VCaP (cell line): ENCODE measurements at regions not wholly inside any gene's neighbourhood (a gene's known extent, or its start where the extent isn't known, plus 50 kb on each side); places are given as distances from the start of the nearest gene placed in this dataset.

Experiments
- H3K27ac ChIP-seq: fragments of 450-650 bp; 2 replicates; pipeline ENCODE4 v1.5.1; 2017
- CTCF ChIP-seq: fragments of 450-650 bp; conservative IDR thresholded peaks from 2 replicates; pipeline ENCODE4 v1.5.1; 2017; ENCODE audit warnings: mild to moderate bottlenecking, moderate library complexity

DNA sequence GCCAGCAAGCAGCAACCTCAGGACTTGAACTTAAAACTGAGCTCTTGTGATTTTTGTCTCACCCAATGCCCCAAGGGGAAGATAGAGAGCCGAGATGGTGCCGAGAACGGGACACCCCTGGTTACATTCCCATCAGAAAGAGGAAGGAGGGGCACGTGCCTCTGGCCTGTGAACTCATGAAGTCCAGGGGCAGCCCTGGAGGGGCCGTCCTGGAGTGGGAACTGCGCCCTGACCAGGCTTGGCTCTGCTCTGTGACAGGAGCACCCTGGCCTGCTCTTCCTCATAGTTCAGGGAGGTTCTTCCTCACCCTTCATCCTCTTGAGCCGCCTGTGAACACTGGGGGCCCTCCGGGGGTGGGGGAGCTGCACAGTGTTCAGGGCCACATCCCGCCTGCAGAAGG lies 130.3 kb upstream of the FOXF1 start:
- no peak for TF ChIP-seq CTCF
- no peak overlapping the region for H3K27ac ChIP-seq

DNA sequence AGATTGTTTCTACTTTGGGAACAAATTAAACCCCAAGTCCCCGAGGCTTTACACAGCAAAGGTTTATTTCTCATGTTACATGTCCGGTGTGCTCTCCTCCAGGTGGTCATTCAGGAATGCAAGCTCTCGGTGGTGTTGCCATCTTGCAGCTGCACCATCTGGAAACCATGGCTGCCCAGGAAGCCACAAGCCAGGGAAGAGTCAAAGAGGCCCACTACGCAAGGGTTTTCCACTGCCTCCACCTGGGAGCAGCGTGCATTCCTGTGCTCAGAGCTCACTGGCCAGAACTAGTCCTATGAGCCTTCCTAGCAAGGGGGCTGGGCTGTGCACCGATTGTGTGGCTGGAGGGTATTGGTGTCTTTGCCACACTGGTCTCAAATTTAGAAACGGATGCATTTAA lies 128.8 kb upstream of the FOXF1 start:
- no peak overlapping the region for H3K27ac ChIP-seq
- no peak for TF ChIP-seq CTCF

DNA sequence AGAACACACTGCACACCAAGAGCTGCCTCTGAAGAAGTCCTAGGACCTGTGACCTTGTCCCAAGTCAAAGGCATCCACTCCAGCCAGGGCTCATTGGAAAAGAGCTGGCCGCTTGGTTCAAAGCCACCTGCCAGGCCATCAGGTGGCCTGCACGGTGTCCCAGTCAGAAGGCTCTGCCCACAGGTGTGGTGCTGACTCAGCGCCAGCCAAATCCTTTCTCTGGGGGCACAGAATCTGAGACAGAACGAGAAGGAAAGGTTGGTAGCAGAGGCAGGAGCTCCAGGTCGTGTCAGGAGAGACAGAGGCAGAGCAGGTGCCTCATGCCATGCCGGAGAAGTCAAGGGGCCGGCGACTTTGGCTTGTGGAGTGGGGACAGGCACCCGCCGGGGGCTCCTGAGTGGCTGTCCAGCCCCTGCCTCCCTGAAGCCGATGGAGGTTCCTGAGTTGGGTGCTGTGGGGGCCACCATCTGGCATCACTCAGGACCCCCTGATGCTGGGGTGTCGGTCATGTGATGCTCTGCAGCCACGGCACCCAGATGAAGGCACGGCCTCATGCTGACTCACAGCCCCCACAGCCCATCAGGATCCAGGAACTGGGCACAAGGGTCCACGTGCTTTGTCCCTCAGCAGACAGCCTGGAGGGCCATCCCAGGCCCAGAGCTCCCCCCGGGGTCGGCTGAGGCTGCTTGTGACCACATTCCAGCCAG lies 128.1 kb upstream of the FOXF1 start:
- no peak for TF ChIP-seq CTCF
- no peak overlapping the region for H3K27ac ChIP-seq

- H3K27ac ChIP-seq = no peak overlapping the region
- no peak for TF ChIP-seq CTCF
These were observed 127.4 kb upstream of the FOXF1 start for GRCh38 chr16:86382774-86383407.

DNA sequence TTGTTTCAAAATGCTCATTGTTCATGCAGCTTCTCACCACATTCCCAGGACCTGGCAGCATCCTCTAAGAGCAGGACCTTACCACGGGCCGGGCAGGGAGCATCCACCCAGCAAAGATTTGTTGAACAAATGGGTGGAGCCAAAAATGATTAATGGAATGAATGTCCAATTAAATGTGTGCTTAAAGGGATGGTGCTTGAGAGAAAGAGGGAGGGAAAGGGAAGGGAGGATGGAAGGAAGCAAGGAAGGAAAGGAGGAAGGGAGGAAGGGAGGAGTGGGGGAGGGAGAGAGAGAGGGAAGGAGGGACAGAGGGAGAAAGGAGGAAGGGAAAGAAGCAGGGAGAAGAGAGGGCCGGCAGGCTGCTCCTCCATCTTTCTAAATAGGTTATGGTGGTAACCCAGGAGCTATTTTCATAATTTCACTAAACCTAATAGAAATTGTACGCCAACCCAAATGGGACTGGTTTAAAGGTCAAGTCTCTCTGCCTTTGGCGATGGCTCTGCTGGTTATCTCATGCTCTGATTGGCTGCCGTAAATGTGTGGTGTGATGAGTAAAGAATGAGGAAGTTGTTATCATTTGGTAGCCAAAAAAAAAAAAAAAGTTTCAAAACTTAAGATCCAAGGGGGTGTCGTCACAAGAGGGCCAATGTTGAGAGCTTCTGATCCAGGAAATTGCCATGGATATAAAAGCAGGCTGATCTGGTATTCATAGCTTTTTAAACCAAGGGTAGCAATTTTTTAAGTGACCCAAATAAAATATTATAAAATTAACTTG lies 126.7 kb upstream of the FOXF1 start:
- H3K27ac ChIP-seq = no peak overlapping the region
- no peak for TF ChIP-seq CTCF

- no peak for TF ChIP-seq CTCF
- H3K27ac ChIP-seq = no peak overlapping the region
These were observed 126.1 kb upstream of the FOXF1 start for GRCh38 chr16:86384263-86384649.

DNA sequence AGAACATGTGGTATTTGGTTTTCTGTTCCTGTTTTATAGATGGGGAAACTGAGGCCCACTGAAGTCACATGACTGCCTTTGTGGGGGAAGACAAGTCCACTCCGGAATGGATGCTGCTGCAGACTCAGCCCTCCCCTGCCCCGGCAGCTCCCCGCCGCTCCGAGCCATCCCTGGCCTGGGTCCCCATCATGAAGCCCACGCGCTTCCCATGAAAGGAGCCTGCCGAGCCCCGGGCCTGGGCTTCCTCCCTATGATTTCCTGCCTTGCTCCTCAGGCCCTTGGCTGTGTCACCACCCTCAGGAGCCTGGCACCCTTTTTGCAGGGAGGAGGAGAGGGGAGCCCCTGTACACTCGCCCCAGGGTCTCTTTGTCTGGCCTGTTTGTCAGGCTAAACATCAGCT lies 125.3 kb upstream of the FOXF1 start:
- TF ChIP-seq CTCF = no peak
- H3K27ac ChIP-seq = no peak overlapping the region
